ENCODE measurements at regions not wholly inside any gene's neighbourhood (a gene's known extent, or its start where the extent isn't known, plus 50 kb on each side); places are given as distances from the start of the nearest gene placed in this dataset.

GRCh38 chr3:70550723-70551319, 238.4 kb upstream of the MDFIC2 start:
- Histone ChIP-seq H3K4me3 (replicated peaks in 1 of 2; ENCODE audit: low read depth in 1 of 2, low read length in 2 of 2) (no peak overlapping the region), H3K27ac (ENCODE audit: low read depth, low read length) (no peak overlapping the region), H3K36me3 (ENCODE audit: control insufficient read depth in 1 of 2, insufficient read depth in 2 of 2, low read length in 2 of 2) (no peaks in the 10 kb centered on the region), H2AFZ (ENCODE audit: low read depth, low read length, poor library complexity, severe bottlenecking) (no peak overlapping the region), H3K4me1 (ENCODE audit: control insufficient read depth in 1 of 2, insufficient read depth in 2 of 2, low read length in 2 of 2) (no peaks in the 10 kb centered on the region), H3K27me3 (ENCODE audit: insufficient read depth, low read length) (no peaks in the 10 kb centered on the region), H3K79me2 (ENCODE audit: insufficient read depth, low read length) (no peaks in the 10 kb centered on the region), H4K20me1 (ENCODE audit: insufficient read depth) (no peaks in the 10 kb centered on the region), H3K9ac (ENCODE audit: low read length) (no peak overlapping the region), H3K9me3 (ENCODE audit: control insufficient read depth in 1 of 2, insufficient read depth in 1 of 2, low read depth in 1 of 2, low read length in 2 of 2) (no peaks in the 10 kb centered on the region), H3K4me2 (ENCODE audit: low read length) (no peak overlapping the region), H3K9me2 (ENCODE audit: insufficient read depth) (no peaks in the 10 kb centered on the region)
- ChIA-PET CTCF (interaction anchor here (0.8 to 1.8 kb wide), 3 partner anchors 19 to 1102 kb away, joined by 3 to 9 read pairs (median 4); no protein-coding TSS in a partner anchor), RAD21 (ENCODE audit: low non-redundant PET in 1 of 2, low total read pairs in 2 of 2, uncharacterized antibody in 2 of 2, unreplicated experiment in 2 of 2) (interaction anchor here in 1 of 2 experiments (0.5 kb wide), 1 partner anchor 1054 kb away, joined by 4 read pairs; no protein-coding TSS in a partner anchor), POLR2A (no interaction called here)
- no TSS peak for BruUV-seq (replicated peaks)
- ATAC-seq (peak; percentile 79), DNase-seq (ENCODE audit: low read depth, low spot score) (no peak)
- intact Hi-C loops (cut with micrococcal nuclease), result loop anchor here (5.0 kb wide), 2 partner anchors 1036 to 1101 kb away; no protein-coding TSS in a partner anchor
- TF ChIP-seq ZNF274 (IDR thresholded peaks at IDR 0.05; ENCODE audit: low read depth, low read length) (no peak), SP1 (IDR thresholded peaks at IDR 0.05; ENCODE audit: low read depth) (no peak), CTCF (IDR thresholded peaks at IDR 0.05 in 2 of 3, conservative IDR thresholded peaks at IDR 0.05 in 1 of 3; ENCODE audit: borderline replicate concordance in 1 of 3, insufficient read depth in 1 of 3, low read depth in 2 of 3, low read length in 2 of 3) (peak in 2 of 3 experiments; percentile 57; a peak in 4 of 6 replicates), RAD21 (IDR thresholded peaks at IDR 0.05; ENCODE audit: low read depth) (peak; percentile 47)

GRCh38 chr3:70546679-70547078, 234.2 kb upstream of the MDFIC2 start:
- H3K4me1 ChIP-seq (ENCODE audit: control insufficient read depth in 1 of 2, insufficient read depth in 2 of 2, low read length in 2 of 2), result no peaks in the 10 kb centered on the region
- TF ChIP-seq YY1 (IDR thresholded peaks at IDR 0.05; ENCODE audit: extremely low read depth, insufficient replicate concordance, low read depth, low read length) (no peak), POLR2A (IDR thresholded peaks at IDR 0.05; ENCODE audit: borderline replicate concordance, extremely low read depth, insufficient read depth, insufficient read length) (no peak), POLR2AphosphoS5 (IDR thresholded peaks at IDR 0.05; ENCODE audit: low read depth, low read length) (no peak), ZNF274 (IDR thresholded peaks at IDR 0.05; ENCODE audit: low read depth, low read length) (no peak), ELF1 (IDR thresholded peaks at IDR 0.05; ENCODE audit: borderline replicate concordance, low read depth) (no peak), RAD21 (IDR thresholded peaks at IDR 0.05; ENCODE audit: low read depth) (no peak), MAX (IDR thresholded peaks at IDR 0.05) (no peak), SP1 (IDR thresholded peaks at IDR 0.05; ENCODE audit: low read depth) (no peak), JUND (IDR thresholded peaks at IDR 0.05) (no peak), EZH2 (IDR thresholded peaks at IDR 0.05) (no peak), SIN3A (IDR thresholded peaks at IDR 0.05; ENCODE audit: low read depth) (no peak)
- no peak overlapping the region for H3K27ac ChIP-seq (ENCODE audit: low read depth, low read length)
- H3K79me2 ChIP-seq (ENCODE audit: insufficient read depth, low read length), result no peaks in the 10 kb centered on the region
- ATAC-seq (no peak), DNase-seq (ENCODE audit: low read depth, low spot score) (no peak)
- ChIA-PET CTCF (no interaction called here), POLR2A (no interaction called here), RAD21 (ENCODE audit: low non-redundant PET in 1 of 2, low total read pairs in 2 of 2, uncharacterized antibody in 2 of 2, unreplicated experiment in 2 of 2) (no interaction called here)
- H3K4me2 ChIP-seq (ENCODE audit: low read length), result no peak overlapping the region
- no peaks in the 10 kb centered on the region for H4K20me1 ChIP-seq (ENCODE audit: insufficient read depth)
- no TSS peak for BruUV-seq (replicated peaks)
- intact Hi-C loops (cut with micrococcal nuclease), result no loop called here
- H3K27me3 ChIP-seq (ENCODE audit: insufficient read depth, low read length), result no peaks in the 10 kb centered on the region
- H3K9me2 ChIP-seq (ENCODE audit: insufficient read depth), result no peaks in the 10 kb centered on the region
- no peak overlapping the region for H2AFZ ChIP-seq (ENCODE audit: low read depth, low read length, poor library complexity, severe bottlenecking)
- H3K9ac ChIP-seq (ENCODE audit: low read length), result no peak overlapping the region
- H3K36me3 ChIP-seq (ENCODE audit: control insufficient read depth in 1 of 2, insufficient read depth in 2 of 2, low read length in 2 of 2), result no peaks in the 10 kb centered on the region
- no peak overlapping the region for H3K4me3 ChIP-seq (replicated peaks in 1 of 2; ENCODE audit: low read depth in 1 of 2, low read length in 2 of 2)
- H3K9me3 ChIP-seq (ENCODE audit: control insufficient read depth in 1 of 2, insufficient read depth in 1 of 2, low read depth in 1 of 2, low read length in 2 of 2), result no peaks in the 10 kb centered on the region
